ENCODE measurements at regions not wholly inside any gene's neighbourhood (a gene's known extent, or its start where the extent isn't known, plus 50 kb on each side); places are given as distances from the start of the nearest gene placed in this dataset.

DNA sequence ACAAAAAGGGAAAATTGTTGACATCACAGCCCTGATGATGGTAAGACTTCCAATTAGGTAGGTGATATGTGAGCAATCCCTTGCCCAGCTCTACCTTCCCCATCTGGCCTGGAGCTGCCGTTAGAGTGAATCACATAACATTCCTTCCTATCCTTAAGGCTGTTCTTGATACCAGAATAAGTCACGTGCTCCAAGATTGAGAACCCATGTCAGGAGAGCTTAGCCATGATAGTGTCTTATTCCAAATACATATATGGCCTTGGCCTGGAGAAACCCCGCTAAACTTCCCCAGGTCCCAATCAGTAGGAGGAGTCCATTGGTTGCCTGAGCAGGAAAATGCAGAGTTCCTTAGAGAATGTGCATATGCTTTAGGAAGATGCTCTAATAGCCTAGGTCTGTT lies 70.0 kb upstream of the ACVR2A start:
- H3K9me3 ChIP-seq (ENCODE audit: control insufficient read depth, low read depth, low read length), result no peaks in the 10 kb centered on the region
- DNase-seq, result no peak
- H2BK15ac ChIP-seq (ENCODE audit: low read depth, low read length), result no peak overlapping the region
- H3K23ac ChIP-seq (ENCODE audit: insufficient read length, low read depth, low read length), result no peak overlapping the region
- no peak overlapping the region for H2AFZ ChIP-seq (ENCODE audit: low read length)
- no peak overlapping the region for H3K27ac ChIP-seq (ENCODE audit: insufficient read length, low read depth, low read length)
- no peak overlapping the region for H4K8ac ChIP-seq (replicated peaks; ENCODE audit: insufficient read length, low read depth, low read length)
- H2BK120ac ChIP-seq (ENCODE audit: low read depth, low read length, poor library complexity, severe bottlenecking), result no peak overlapping the region
- no peak overlapping the region for H3K18ac ChIP-seq (ENCODE audit: insufficient read length, low read depth, low read length)
- Mint-ChIP-seq H3K4me3 (no peak overlapping the region), H3K27me3 (ENCODE audit: low read depth) (no peaks in the 10 kb centered on the region), H3K36me3 (ENCODE audit: insufficient read depth in 1 of 3, low read depth in 3 of 3) (no peaks in the 10 kb centered on the region), H3K4me1 (peaks cover 8 to 12% of the 10 kb centered on the region in 2 experiments), H3K9me3 (no peaks in the 10 kb centered on the region; a peak in 1 of 5 replicates), H3K27ac (no peak overlapping the region)
- H3K27me3 ChIP-seq (ENCODE audit: insufficient read depth, low read length), result no peaks in the 10 kb centered on the region
- H3K79me1 ChIP-seq (ENCODE audit: insufficient read depth, low read depth, low read length, poor library complexity, severe bottlenecking), result no peaks in the 10 kb centered on the region
- H4K20me1 ChIP-seq (ENCODE audit: control insufficient read depth, insufficient read depth, insufficient read length), result no peaks in the 10 kb centered on the region
- no peak overlapping the region for H3K4ac ChIP-seq (ENCODE audit: low read depth, low read length)
- H3K23me2 ChIP-seq (ENCODE audit: insufficient read length, low read depth, low read length, poor library complexity, severe bottlenecking), result no peaks in the 10 kb centered on the region
- H3T11ph ChIP-seq (ENCODE audit: low read length), result no peak overlapping the region
- TF ChIP-seq, protein P1, sequence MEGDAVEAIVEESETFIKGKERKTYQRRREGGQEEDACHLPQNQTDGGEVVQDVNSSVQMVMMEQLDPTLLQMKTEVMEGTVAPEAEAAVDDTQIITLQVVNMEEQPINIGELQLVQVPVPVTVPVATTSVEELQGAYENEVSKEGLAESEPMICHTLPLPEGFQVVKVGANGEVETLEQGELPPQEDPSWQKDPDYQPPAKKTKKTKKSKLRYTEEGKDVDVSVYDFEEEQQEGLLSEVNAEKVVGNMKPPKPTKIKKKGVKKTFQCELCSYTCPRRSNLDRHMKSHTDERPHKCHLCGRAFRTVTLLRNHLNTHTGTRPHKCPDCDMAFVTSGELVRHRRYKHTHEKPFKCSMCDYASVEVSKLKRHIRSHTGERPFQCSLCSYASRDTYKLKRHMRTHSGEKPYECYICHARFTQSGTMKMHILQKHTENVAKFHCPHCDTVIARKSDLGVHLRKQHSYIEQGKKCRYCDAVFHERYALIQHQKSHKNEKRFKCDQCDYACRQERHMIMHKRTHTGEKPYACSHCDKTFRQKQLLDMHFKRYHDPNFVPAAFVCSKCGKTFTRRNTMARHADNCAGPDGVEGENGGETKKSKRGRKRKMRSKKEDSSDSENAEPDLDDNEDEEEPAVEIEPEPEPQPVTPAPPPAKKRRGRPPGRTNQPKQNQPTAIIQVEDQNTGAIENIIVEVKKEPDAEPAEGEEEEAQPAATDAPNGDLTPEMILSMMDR (conservative IDR thresholded peaks at IDR 0.05), result no peak
- H3K56ac ChIP-seq (ENCODE audit: insufficient read length, low read depth, low read length), result no peak overlapping the region
- H3K79me2 ChIP-seq (ENCODE audit: insufficient read depth, low read length), result no peaks in the 10 kb centered on the region
- no peak overlapping the region for H2BK20ac ChIP-seq (ENCODE audit: low read depth, low read length, poor library complexity, severe bottlenecking)
- H2BK5ac ChIP-seq (ENCODE audit: insufficient read length, low read length), result no peak overlapping the region
- no peak overlapping the region for H2BK12ac ChIP-seq (ENCODE audit: insufficient read length, low read depth, low read length)
- no peak overlapping the region for H3K4me2 ChIP-seq (ENCODE audit: insufficient read depth, insufficient read length, low read length)
- no peak overlapping the region for H3K9ac ChIP-seq (ENCODE audit: extremely low read depth, insufficient read length, low read length)
- no peak overlapping the region for H4K91ac ChIP-seq (ENCODE audit: insufficient read length, low read depth, low read length)
- H3K4me1 ChIP-seq (ENCODE audit: insufficient read depth, low read length), result peaks cover 3% of the 10 kb centered on the region; the same call in 1 of the 2 replicates
- H3K14ac ChIP-seq (ENCODE audit: insufficient read depth, low read length), result no peak overlapping the region
- H4K5ac ChIP-seq (ENCODE audit: insufficient read length, low read depth, low read length), result no peak overlapping the region
- WGBS (ENCODE audit: extremely low coverage, insufficient read length, low lambda C conversion rate), result no CpG with 5 or more reads among the region's 3 CpGs
- no peak overlapping the region for H2AK5ac ChIP-seq (ENCODE audit: insufficient read length, low read length)
